ENCODE measurements at regions not wholly inside any gene's neighbourhood (a gene's known extent, or its start where the extent isn't known, plus 50 kb on each side); places are given as distances from the start of the nearest gene placed in this dataset.

- no peak overlapping the region for H3K4me2 ChIP-seq (ENCODE audit: low read depth, low read length)
- no peaks in the 10 kb centered on the region for H3K79me2 ChIP-seq (ENCODE audit: low read length)
- H3K4me1 ChIP-seq (ENCODE audit: low read length) = no peaks in the 10 kb centered on the region
- no peaks in the 10 kb centered on the region for H3F3A ChIP-seq (ENCODE audit: insufficient read depth, low read length)
- no peaks in the 10 kb centered on the region for H3K9me2 ChIP-seq (replicated peaks; ENCODE audit: insufficient read depth, low read length)
- no peak overlapping the region for H3K9ac ChIP-seq (ENCODE audit: low read length)
- H3K9me3 ChIP-seq (replicated peaks; ENCODE audit: insufficient read depth, low read length) = no peaks in the 10 kb centered on the region
- H2AFZ ChIP-seq (ENCODE audit: low read length) = no peak overlapping the region
- DNase-seq = no peak
- no peaks in the 10 kb centered on the region for H3K36me3 ChIP-seq (replicated peaks; ENCODE audit: insufficient read depth, low read length)
- no peak overlapping the region for H3K27ac ChIP-seq (ENCODE audit: low read length)
- no peaks in the 10 kb centered on the region for H4K20me1 ChIP-seq (ENCODE audit: insufficient read depth, low read length)
- H3K4me3 ChIP-seq (ENCODE audit: low read length) = no peak overlapping the region
- TF ChIP-seq EZH2phosphoT487 (IDR thresholded peaks at IDR 0.05; ENCODE audit: low read length) = no peak
- H3K27me3 ChIP-seq (replicated peaks; ENCODE audit: insufficient read depth, low read length) = no peaks in the 10 kb centered on the region
These were observed 306.3 kb downstream of the PRL start for GRCh38 chr6:21990577-21990976.

- no peaks in the 10 kb centered on the region for H3K79me2 ChIP-seq (ENCODE audit: low read length)
- no peak for TF ChIP-seq EZH2phosphoT487 (IDR thresholded peaks at IDR 0.05; ENCODE audit: low read length)
- TF ChIP-seq EZH2 (optimal IDR thresholded peaks at IDR 0.05; ENCODE audit: low read depth, low read length) = no peak
- TF ChIP-seq CTCF (IDR thresholded peaks at IDR 0.05; ENCODE audit: low read length) = no peak
- no peak for DNase-seq
These were observed 304.5 kb downstream of the PRL start for GRCh38 chr6:21992178-21992967.

GRCh38 chr6:21993841-21994240 lies 303.0 kb downstream of the PRL start:
- TF ChIP-seq EZH2 (optimal IDR thresholded peaks at IDR 0.05; ENCODE audit: low read depth, low read length) (no peak), CTCF (IDR thresholded peaks at IDR 0.05; ENCODE audit: low read length) (no peak), EZH2phosphoT487 (IDR thresholded peaks at IDR 0.05; ENCODE audit: low read length) (no peak)
- no peak for DNase-seq
- H4K20me1 ChIP-seq (ENCODE audit: insufficient read depth, low read length) = no peaks in the 10 kb centered on the region
- no peak overlapping the region for H3K4me2 ChIP-seq (ENCODE audit: low read depth, low read length)
- no peak overlapping the region for H3K27ac ChIP-seq (ENCODE audit: low read length)
- H3K9me3 ChIP-seq (replicated peaks; ENCODE audit: insufficient read depth, low read length) = no peaks in the 10 kb centered on the region
- H3K9me2 ChIP-seq (replicated peaks; ENCODE audit: insufficient read depth, low read length) = no peaks in the 10 kb centered on the region
- no peaks in the 10 kb centered on the region for H3K27me3 ChIP-seq (replicated peaks; ENCODE audit: insufficient read depth, low read length)
- no peaks in the 10 kb centered on the region for H3F3A ChIP-seq (ENCODE audit: insufficient read depth, low read length)
- H2AFZ ChIP-seq (ENCODE audit: low read length) = no peak overlapping the region
- no peak overlapping the region for H3K4me3 ChIP-seq (ENCODE audit: low read length)
- no peaks in the 10 kb centered on the region for H3K79me2 ChIP-seq (ENCODE audit: low read length)
- no peaks in the 10 kb centered on the region for H3K36me3 ChIP-seq (replicated peaks; ENCODE audit: insufficient read depth, low read length)
- no peak overlapping the region for H3K9ac ChIP-seq (ENCODE audit: low read length)
- H3K4me1 ChIP-seq (ENCODE audit: low read length) = no peaks in the 10 kb centered on the region

More at GRCh38 chr6:21992178-21992967, 304.5 kb downstream of the PRL start:
- H3K27ac ChIP-seq (ENCODE audit: low read length) = no peak overlapping the region
- no peaks in the 10 kb centered on the region for H3K27me3 ChIP-seq (replicated peaks; ENCODE audit: insufficient read depth, low read length)
- no peaks in the 10 kb centered on the region for H3K36me3 ChIP-seq (replicated peaks; ENCODE audit: insufficient read depth, low read length)
- H3K4me2 ChIP-seq (ENCODE audit: low read depth, low read length) = no peak overlapping the region
- H3F3A ChIP-seq (ENCODE audit: insufficient read depth, low read length) = no peaks in the 10 kb centered on the region
- H4K20me1 ChIP-seq (ENCODE audit: insufficient read depth, low read length) = no peaks in the 10 kb centered on the region
- H3K4me3 ChIP-seq (ENCODE audit: low read length) = no peak overlapping the region
- H3K9me2 ChIP-seq (replicated peaks; ENCODE audit: insufficient read depth, low read length) = no peaks in the 10 kb centered on the region
- no peak overlapping the region for H3K9ac ChIP-seq (ENCODE audit: low read length)
- H3K4me1 ChIP-seq (ENCODE audit: low read length) = no peaks in the 10 kb centered on the region
- no peaks in the 10 kb centered on the region for H3K9me3 ChIP-seq (replicated peaks; ENCODE audit: insufficient read depth, low read length)
- no peak overlapping the region for H2AFZ ChIP-seq (ENCODE audit: low read length)

- no peaks in the 10 kb centered on the region for H3K4me1 ChIP-seq (ENCODE audit: low read length)
- no peaks in the 10 kb centered on the region for H3K9me2 ChIP-seq (replicated peaks; ENCODE audit: insufficient read depth, low read length)
- H2AFZ ChIP-seq (ENCODE audit: low read length) = no peak overlapping the region
- H3K9ac ChIP-seq (ENCODE audit: low read length) = no peak overlapping the region
- no peak overlapping the region for H3K4me2 ChIP-seq (ENCODE audit: low read depth, low read length)
- no peaks in the 10 kb centered on the region for H3K9me3 ChIP-seq (replicated peaks; ENCODE audit: insufficient read depth, low read length)
- no peak for DNase-seq
- TF ChIP-seq EZH2 (optimal IDR thresholded peaks at IDR 0.05; ENCODE audit: low read depth, low read length) (no peak), CTCF (IDR thresholded peaks at IDR 0.05; ENCODE audit: low read length) (no peak), EZH2phosphoT487 (IDR thresholded peaks at IDR 0.05; ENCODE audit: low read length) (no peak)
- no peaks in the 10 kb centered on the region for H3F3A ChIP-seq (ENCODE audit: insufficient read depth, low read length)
- no peak overlapping the region for H3K27ac ChIP-seq (ENCODE audit: low read length)
- H3K79me2 ChIP-seq (ENCODE audit: low read length) = no peaks in the 10 kb centered on the region
- H4K20me1 ChIP-seq (ENCODE audit: insufficient read depth, low read length) = no peaks in the 10 kb centered on the region
- H3K4me3 ChIP-seq (ENCODE audit: low read length) = no peak overlapping the region
- H3K36me3 ChIP-seq (replicated peaks; ENCODE audit: insufficient read depth, low read length) = no peaks in the 10 kb centered on the region
- no peaks in the 10 kb centered on the region for H3K27me3 ChIP-seq (replicated peaks; ENCODE audit: insufficient read depth, low read length)
These were observed 302.0 kb downstream of the PRL start for GRCh38 chr6:21994821-21995220.

Measured in MM.1S (cell line).